Neural cell (in vitro differentiated cells): ENCODE measurements at regions not wholly inside any gene's neighbourhood (a gene's known extent, or its start where the extent isn't known, plus 50 kb on each side); places are given as distances from the start of the nearest gene placed in this dataset.

Experiments used
- H2AFZ ChIP-seq: fragments of 200-600, 300-800 bp; sonication (generic), shearing (Covaris generic); 2 replicates; pipeline ENCODE4 v1.6.0; 2014; ENCODE audit warnings: low read depth, mild to moderate bottlenecking, antibody characterized with exemption, low read length, moderate library complexity
- H3F3A ChIP-seq: fragments of 200-600 bp; shearing (Covaris generic); 2 replicates; pipeline ENCODE4 v1.6.1; 2016; ENCODE audit warnings: mild to moderate bottlenecking, moderate library complexity, mixed read lengths, antibody characterized with exemption, low read length; ENCODE audit not compliant: insufficient read depth, poor library complexity, severe bottlenecking
- H3K27ac ChIP-seq: fragments of 200-600, 300-800 bp; sonication (generic), shearing (Covaris generic); 2 replicates; pipeline ENCODE4 v1.5.1; 2014; ENCODE audit warnings: mild to moderate bottlenecking, low read length, moderate library complexity
- H3K27me3 ChIP-seq: fragments of 300-800, 200-600 bp; sonication (generic), shearing (Covaris generic); 2 replicates; pipeline ENCODE4 v1.6.0; 2014; ENCODE audit warnings: mild to moderate bottlenecking, low read depth, low read length, moderate library complexity; ENCODE audit not compliant: insufficient read depth
- H3K36me3 ChIP-seq: fragments of 300-800, 200-600 bp; sonication (generic), shearing (Covaris generic); 2 replicates; pipeline ENCODE4 v1.5.1; 2014; ENCODE audit warnings: mild to moderate bottlenecking, antibody characterized with exemption, low read length, moderate library complexity; ENCODE audit not compliant: insufficient read depth
- H3K4me2 ChIP-seq: fragments of 300-800, 200-600 bp; sonication (generic), shearing (Covaris generic); 2 replicates; pipeline ENCODE4 v1.6.0; 2014; ENCODE audit warnings: mild to moderate bottlenecking, low read length
- H3K4me3 ChIP-seq: fragments of 300-800, 200-600 bp; sonication (generic), shearing (Covaris generic); 2 replicates; pipeline ENCODE4 v1.5.1; 2014; ENCODE audit warnings: mild to moderate bottlenecking, low read length, moderate library complexity
- H3K79me2 ChIP-seq: fragments of 200-600 bp; shearing (Covaris generic); replicated peaks from 2 replicates; pipeline ENCODE4 v1.6.0; 2014; ENCODE audit warnings: mild to moderate bottlenecking, low read length, moderate library complexity; ENCODE audit not compliant: insufficient read depth
- H3K9ac ChIP-seq: fragments of 300-800, 200-600 bp; sonication (generic), shearing (Covaris generic); 2 replicates; pipeline ENCODE4 v1.6.1; 2016; ENCODE audit warnings: mild to moderate bottlenecking, low read length, mixed read lengths
- H3K9me2 ChIP-seq: fragments of 200-600 bp; shearing (Covaris generic); 2 replicates; pipeline ENCODE4 v1.6.1; 2016; ENCODE audit warnings: mild to moderate bottlenecking, low read length, mixed read lengths; ENCODE audit not compliant: insufficient read depth
- H3K9me3 ChIP-seq: fragments of 200-600, 300-800 bp; sonication (generic), shearing (Covaris generic); 2 replicates; pipeline ENCODE4 v1.6.1; 2016; ENCODE audit warnings: mild to moderate bottlenecking, mixed run types, low read length, moderate library complexity, mixed read lengths
- H4K20me1 ChIP-seq: fragments of 200-600 bp; shearing (Covaris generic); 2 replicates; pipeline ENCODE4 v1.6.1; 2016; ENCODE audit warnings: mild to moderate bottlenecking, mixed run types; ENCODE audit not compliant: insufficient read depth
- CTCF ChIP-seq: fragments of 450-650 bp; IDR thresholded peaks from 2 replicates; pipeline ENCODE4 v1.5.1; 2014; ENCODE audit warnings: antibody characterized with exemption, mild to moderate bottlenecking, moderate library complexity; ENCODE audit not compliant: poor library complexity, severe bottlenecking
- EP300 ChIP-seq: fragments of 450-650 bp; conservative IDR thresholded peaks from 2 replicates; pipeline ENCODE4 v1.6.1; 2014; ENCODE audit warnings: antibody characterized with exemption, mild to moderate bottlenecking, moderate library complexity; ENCODE audit not compliant: poor library complexity, severe bottlenecking
- EZH2 ChIP-seq: fragments of 200-600, 300-800 bp; shearing (Covaris generic), sonication (generic); IDR thresholded peaks from 2 replicates; pipeline ENCODE4 v1.6.1; 2014; ENCODE audit warnings: antibody characterized with exemption, low read length, borderline replicate concordance, mild to moderate bottlenecking; ENCODE audit not compliant: insufficient read depth, poor library complexity, severe bottlenecking
- MXI1 ChIP-seq: fragments of 450-650 bp; conservative IDR thresholded peaks from 2 replicates; pipeline ENCODE4 v1.6.1; 2014; ENCODE audit warnings: antibody characterized with exemption, mild to moderate bottlenecking; ENCODE audit not compliant: poor library complexity, severe bottlenecking
- POLR2AphosphoS5 ChIP-seq: IDR thresholded peaks from 2 replicates; pipeline ENCODE4 v1.6.1; 2012
- RAD21 ChIP-seq: fragments of 450-650 bp; conservative IDR thresholded peaks from 2 replicates; pipeline ENCODE4 v1.6.1; 2014; ENCODE audit warnings: antibody characterized with exemption, mild to moderate bottlenecking, moderate library complexity
- REST ChIP-seq: IDR thresholded peaks from 2 replicates; pipeline ENCODE4 v1.6.1; 2012; ENCODE audit warnings: borderline replicate concordance
- SMC3 ChIP-seq: fragments of 450-650 bp; conservative IDR thresholded peaks from 2 replicates; pipeline ENCODE4 v1.6.1; 2014; ENCODE audit warnings: antibody characterized with exemption, mild to moderate bottlenecking, moderate library complexity; ENCODE audit not compliant: poor library complexity
- TAF1 ChIP-seq: IDR thresholded peaks from 2 replicates; pipeline ENCODE4 v1.6.1; 2012; ENCODE audit warnings: low read depth

GRCh38 chr5:125139590-125139989 lies 393.2 kb upstream of the ZNF608 start:
- Histone ChIP-seq H4K20me1 (no peaks in the 10 kb centered on the region), H3F3A (no peaks in the 10 kb centered on the region)

GRCh38 chr5:125140220-125140619 lies 393.8 kb upstream of the ZNF608 start:
- no peak overlapping the region for H2AFZ ChIP-seq
- no peaks in the 10 kb centered on the region for H3K79me2 ChIP-seq
- no peaks in the 10 kb centered on the region for H3K27me3 ChIP-seq
- no peak overlapping the region for H3K4me2 ChIP-seq
- H3K9ac ChIP-seq = no peak overlapping the region
- H3F3A ChIP-seq = no peaks in the 10 kb centered on the region
- no peak overlapping the region for H3K4me3 ChIP-seq
- no peak overlapping the region for H3K27ac ChIP-seq
- no peaks in the 10 kb centered on the region for H3K9me3 ChIP-seq
- H3K9me2 ChIP-seq = no peaks in the 10 kb centered on the region
- H4K20me1 ChIP-seq = no peaks in the 10 kb centered on the region
- no peaks in the 10 kb centered on the region for H3K36me3 ChIP-seq
- TF ChIP-seq RAD21 = no peak
- TF ChIP-seq TAF1 = no peak
- no peak for TF ChIP-seq EZH2
- no peak for TF ChIP-seq CTCF
- TF ChIP-seq EP300 = no peak
- no peak for TF ChIP-seq SMC3
- no peak for TF ChIP-seq POLR2AphosphoS5

More at GRCh38 chr5:125139590-125139989, 393.2 kb upstream of the ZNF608 start:
- TF ChIP-seq EZH2 (no peak), CTCF (no peak), EP300 (no peak), SMC3 (no peak), TAF1 (no peak), POLR2AphosphoS5 (no peak), RAD21 (no peak), MXI1 (no peak), REST (no peak)
- no peak overlapping the region for H3K9ac ChIP-seq
- H3K79me2 ChIP-seq = no peaks in the 10 kb centered on the region
- no peaks in the 10 kb centered on the region for H3K9me2 ChIP-seq
- H3K4me2 ChIP-seq = no peak overlapping the region
- H3K9me3 ChIP-seq = no peaks in the 10 kb centered on the region
- no peaks in the 10 kb centered on the region for H3K27me3 ChIP-seq
- H2AFZ ChIP-seq = no peak overlapping the region
- no peak overlapping the region for H3K4me3 ChIP-seq
- H3K27ac ChIP-seq = no peak overlapping the region
- no peaks in the 10 kb centered on the region for H3K36me3 ChIP-seq
